HG02943 (cell line): ENCODE measurements at regions not wholly inside any gene's neighbourhood (a gene's known extent, or its start where the extent isn't known, plus 50 kb on each side); places are given as distances from the start of the nearest gene placed in this dataset.
"Not testable (repeated sequence)": the region's sequence is repeated elsewhere in the genome, so short reads cannot be mapped to it uniquely, and the experiment has no call there.

Source experiments
- ATAC-seq: cut with Tn5 transposase; IDR thresholded peaks from one replicate; pipeline ENCODE4 v1.9.1; 2021; ENCODE audit warnings: mild to moderate bottlenecking, low read depth, moderate library complexity; ENCODE audit not compliant: unreplicated experiment

- not testable (repeated sequence) for ATAC-seq
Measured at GRCh38 chr12:13526185-13526921, 329.8 kb downstream of the EMP1 start.

GRCh38 chr12:13523536-13524307, 327.2 kb downstream of the EMP1 start:
- no peak for ATAC-seq

DNA sequence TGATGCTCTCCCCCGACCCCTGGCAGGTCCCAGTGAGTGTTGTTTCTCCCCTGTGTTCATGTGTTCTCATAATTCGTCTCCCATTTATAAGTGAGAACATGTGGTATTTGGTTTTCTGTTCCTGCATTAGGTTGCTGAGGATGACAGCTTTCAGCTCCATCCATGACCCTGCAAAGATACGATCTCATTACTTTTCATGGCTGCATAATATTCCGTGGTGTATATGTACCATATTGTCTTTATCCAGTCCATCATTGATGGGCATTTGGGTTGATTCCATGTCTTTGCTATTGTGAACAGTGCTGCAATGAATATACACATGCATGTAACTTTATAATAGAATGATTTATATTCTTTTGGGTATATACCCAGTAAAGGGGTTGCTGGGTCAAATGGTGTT, 321.5 kb downstream of the EMP1 start:
- not testable (repeated sequence) for ATAC-seq

DNA sequence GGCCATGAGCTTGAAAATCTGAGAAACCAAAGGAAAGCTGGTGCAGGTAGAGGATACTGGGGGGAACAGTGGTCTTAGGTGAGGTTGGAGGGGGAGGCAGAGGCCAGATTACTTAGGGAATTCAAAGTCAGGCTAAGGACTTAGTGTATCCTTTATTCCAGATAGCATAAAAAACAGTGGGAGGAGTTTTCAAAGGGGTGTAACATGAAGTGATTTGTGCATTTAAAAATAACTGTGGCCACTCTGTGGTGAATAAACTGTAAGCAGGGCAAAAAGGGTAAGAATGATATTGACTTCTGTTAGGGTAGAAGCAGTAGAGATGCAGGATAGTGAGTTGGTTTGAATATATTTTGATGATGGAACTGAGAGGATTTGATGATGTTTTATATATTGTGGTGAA, 313.2 kb downstream of the EMP1 start:
- ATAC-seq, result no peak

DNA sequence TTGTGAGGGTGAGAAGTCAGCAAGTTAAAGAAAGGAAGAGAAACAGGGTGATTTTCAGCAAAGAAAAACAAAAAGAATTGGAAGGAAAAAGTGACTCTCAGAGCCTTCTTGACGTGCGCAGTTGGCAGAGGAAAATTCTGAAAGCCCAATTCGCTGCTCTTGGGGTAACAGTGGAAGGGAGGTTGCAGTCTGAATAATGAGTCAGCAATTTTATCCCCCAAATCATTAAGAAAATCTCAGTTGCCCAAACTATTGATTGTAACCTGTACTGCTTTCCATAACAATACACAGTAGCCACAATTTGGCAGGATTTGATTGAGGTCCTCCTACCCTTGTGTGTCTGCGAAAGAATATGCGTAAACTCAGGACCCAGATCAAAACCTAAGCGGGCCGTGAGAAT, 309.1 kb downstream of the EMP1 start:
- no peak for ATAC-seq

DNA sequence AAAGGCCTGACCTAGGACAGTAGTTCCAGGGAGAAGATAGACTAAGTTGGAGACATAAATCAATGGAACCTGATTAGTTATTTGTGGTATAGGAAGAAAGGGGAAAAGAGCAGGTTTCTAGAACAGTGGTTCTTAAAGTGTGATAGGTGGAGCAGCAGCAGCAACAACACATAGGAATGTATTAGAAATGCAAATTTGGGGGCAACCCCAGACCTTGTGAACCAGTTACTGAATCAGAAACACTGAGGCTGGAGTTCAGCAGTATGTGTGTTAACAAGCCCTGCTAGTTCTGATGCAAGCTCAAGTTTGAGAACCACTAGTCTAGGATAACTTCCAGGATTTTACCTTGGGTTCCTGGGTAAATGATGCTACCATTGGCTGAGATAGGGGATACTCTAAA, 308.7 kb downstream of the EMP1 start:
- no peak for ATAC-seq

GRCh38 chr12:13504736-13505135, 308.2 kb downstream of the EMP1 start:
- ATAC-seq, result no peak

GRCh38 chr12:13504074-13504473, 307.5 kb downstream of the EMP1 start:
- ATAC-seq, result no peak

- ATAC-seq, result no peak
Measured at GRCh38 chr12:13503094-13503835, 306.7 kb downstream of the EMP1 start.

DNA sequence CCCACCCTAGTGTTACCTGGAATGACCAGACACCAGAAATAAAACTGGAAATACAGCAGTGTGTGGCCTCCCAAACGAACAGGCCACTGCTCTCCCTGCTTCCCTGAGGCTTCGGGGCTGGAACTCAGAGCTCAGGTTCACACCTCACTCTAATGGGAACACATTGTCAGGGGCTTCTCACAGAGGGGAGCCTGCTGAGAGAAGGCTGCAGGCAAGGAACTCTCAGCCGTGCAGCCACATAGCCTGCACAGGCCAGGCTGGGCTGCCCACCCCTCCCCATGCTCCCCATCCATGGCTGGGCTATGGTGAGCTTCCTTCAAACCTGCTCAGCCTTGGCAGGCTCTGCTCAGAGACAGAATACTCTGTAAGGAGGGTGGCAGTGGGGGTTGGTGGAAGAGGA, 302.5 kb downstream of the EMP1 start:
- ATAC-seq, result no peak

DNA sequence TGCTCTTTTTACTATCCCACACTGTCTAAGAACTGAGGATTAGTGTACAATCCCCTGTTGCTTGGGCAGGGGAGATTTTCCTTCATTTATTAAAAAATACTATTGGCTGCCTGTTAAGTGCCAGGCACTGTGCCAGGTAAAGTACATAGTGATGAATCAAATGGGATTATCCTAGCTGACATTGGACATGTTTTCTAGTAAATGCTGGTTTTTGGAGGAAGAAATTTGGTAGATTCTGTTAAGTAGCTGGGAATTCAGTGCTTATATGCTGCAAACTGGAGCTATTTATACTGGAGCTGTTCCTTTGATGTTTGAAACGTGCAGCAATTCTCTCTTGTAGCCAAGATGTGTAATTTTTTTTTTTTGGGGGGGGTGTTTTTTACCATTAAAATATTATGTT, 299.6 kb downstream of the EMP1 start:
- ATAC-seq, result no peak

DNA sequence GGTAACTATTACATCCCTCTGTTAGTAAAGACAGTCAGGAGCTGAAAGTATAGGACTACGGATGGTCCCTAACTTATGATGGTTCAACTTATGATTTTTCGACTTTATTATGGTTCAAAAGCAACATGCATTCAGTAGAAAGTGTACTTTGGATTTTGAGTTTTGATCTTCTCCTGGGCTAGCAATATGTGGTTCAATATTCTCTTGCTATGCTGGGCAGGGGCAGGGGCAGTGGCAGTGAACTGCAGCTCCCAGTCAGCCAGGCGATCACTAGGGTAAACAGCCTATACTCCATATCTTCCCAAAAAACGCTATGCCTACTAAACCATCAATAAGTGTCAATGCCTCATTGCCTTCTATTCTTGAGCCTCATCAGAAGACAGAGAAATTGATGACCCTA, 292.7 kb downstream of the EMP1 start:
- ATAC-seq, result no peak

DNA sequence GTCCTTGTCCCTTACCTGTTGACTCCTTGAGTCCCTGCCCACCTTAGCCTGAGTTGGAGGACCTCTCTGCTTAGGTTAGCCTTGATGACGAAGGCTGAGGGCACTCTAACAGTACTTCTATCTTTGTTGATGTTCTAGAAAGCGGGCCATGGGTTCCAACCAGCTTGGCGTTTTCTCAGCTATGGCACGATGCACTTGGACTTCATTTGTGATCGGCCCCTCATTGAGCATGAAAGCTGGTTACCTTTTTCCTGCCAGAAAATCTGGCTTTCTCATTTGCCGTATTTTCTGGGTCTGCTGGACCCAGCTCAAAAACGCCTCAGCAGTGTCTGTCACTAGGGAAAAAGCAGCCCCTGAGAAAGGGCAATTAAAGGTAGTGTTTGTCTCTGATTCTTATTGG, 290.8 kb downstream of the EMP1 start:
- no peak for ATAC-seq

GRCh38 chr12:13486794-13487193, 290.3 kb downstream of the EMP1 start:
- no peak for ATAC-seq

GRCh38 chr12:13478650-13479181, 282.2 kb downstream of the EMP1 start:
- no peak for ATAC-seq

DNA sequence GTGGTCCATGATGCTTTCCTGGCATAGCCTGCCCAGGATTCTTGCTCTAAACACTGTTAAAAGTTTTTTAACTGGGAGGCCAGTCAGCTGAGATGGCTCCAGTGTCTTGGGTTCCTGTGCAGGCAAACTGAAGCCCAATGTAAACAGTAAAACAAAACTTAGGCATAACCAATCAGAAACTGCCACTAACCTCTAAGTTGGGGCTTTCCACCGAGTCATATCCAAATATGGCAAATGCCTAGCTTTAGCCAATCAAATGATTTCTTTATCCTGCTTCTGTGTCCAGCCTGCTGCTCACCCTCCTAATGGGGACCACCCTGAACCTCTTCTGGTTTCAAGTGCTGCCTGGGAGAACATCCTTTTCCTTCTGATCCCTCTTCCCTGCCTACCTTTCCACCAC, 277.9 kb downstream of the EMP1 start:
- no peak for ATAC-seq

DNA sequence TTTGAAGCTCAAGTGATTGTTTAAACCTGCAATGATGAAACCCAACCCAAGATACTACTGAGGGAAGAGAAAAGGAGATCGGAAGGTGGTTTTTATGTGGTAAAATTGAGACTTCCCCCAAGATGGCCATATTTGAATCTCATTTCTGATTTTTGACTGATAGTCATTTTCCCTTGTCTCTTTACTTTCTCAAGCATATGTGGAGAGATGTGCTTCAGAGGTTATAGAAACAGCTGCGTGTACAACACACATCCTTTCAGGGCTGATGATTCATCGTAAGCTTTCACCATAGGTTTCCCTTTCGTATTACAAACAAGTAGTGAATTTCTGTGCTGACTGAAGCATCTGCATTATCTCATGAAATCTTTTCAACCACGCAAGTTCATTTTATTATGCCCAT, 276.2 kb downstream of the EMP1 start:
- peak; percentile 95 for ATAC-seq

GRCh38 chr12:13471471-13471870, 274.9 kb downstream of the EMP1 start:
- ATAC-seq, result no peak

- ATAC-seq, result no peak
Measured at GRCh38 chr12:13465635-13466034, 269.1 kb downstream of the EMP1 start.

DNA sequence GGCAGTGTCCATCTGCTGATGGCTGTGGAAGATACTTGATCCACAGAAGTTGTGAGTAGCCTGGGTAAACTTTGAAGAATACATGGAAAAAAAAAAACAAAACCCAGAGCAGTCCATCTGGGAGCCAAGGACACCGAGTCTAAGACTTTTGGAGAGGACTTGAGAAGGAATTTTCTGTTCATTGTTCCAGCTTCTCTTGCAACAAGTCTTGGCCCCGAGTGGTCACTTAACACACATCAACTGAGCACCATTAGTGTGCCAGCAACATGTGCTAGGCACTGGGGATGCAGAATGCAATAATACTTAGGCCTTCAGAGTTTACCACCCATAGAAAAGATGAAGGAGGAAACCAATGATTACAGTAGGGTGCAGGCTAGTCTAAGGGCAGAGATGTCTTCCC, 266.7 kb downstream of the EMP1 start:
- no peak for ATAC-seq

DNA sequence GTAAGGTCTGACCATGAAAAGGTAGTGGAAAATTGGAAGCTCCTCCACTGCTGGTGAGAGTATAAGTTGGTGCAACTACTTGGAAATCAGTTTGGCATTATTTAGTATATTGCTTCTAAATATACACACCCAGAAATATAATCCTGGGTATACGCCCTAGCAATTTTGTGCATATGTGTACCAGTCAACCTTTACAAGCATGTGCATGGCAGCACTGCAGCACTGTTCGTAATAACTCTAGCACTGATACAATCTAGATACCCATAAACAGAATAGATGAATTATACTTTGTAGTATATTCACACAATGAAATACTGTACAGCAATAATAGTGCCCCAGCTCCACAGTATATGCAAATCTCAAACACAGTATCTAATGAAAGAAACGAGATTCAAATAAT, 265.9 kb downstream of the EMP1 start:
- no peak for ATAC-seq
